Motor neuron (in vitro differentiated cells): ENCODE measurements at regions not wholly inside any gene's neighbourhood (a gene's known extent, or its start where the extent isn't known, plus 50 kb on each side); places are given as distances from the start of the nearest gene placed in this dataset.
"Not testable (repeated sequence)": the region's sequence is repeated elsewhere in the genome, so short reads cannot be mapped to it uniquely, and the experiment has no call there.

ENCODE experiments used
- ATAC-seq, 8 experiments: fragments of 200-7000 bp; cut with Tn5 transposase; replicated peaks in 6 of 8; 2 replicates each; pipeline ENCODE4 v1.8.0; 2021; ENCODE audit warnings: mild to moderate bottlenecking in 8 of 8, moderate library complexity in 8 of 8
- H3K27ac ChIP-seq, 2 donors: fragments of 250-450 bp; sonication (Bioruptor Pico); 2 replicates each; pipeline ENCODE4 v1.9.0; 2021; ENCODE audit warnings: antibody characterized with exemption in 2 of 2, mild to moderate bottlenecking in 2 of 2, moderate library complexity in 1 of 2
- H3K4me1 ChIP-seq, 2 donors: fragments of 250-450 bp; sonication (Bioruptor Pico); replicated peaks in 1 of 2; 2 replicates each; pipeline ENCODE4 v1.6.1; 2021; ENCODE audit warnings: antibody characterized with exemption in 2 of 2, mild to moderate bottlenecking in 2 of 2, moderate library complexity in 1 of 2
- H3K4me3 ChIP-seq, 5 donors: fragments of 250-450 bp; sonication (Bioruptor Pico); 2 replicates each; pipeline ENCODE4 v1.9.0; 2021; ENCODE audit warnings: antibody characterized with exemption in 5 of 5, mild to moderate bottlenecking in 5 of 5, moderate library complexity in 4 of 5
- WGBS, 10 experiments: fragments of 450-650 bp; shearing (Covaris generic); methylation state at CpG; one replicate each; pipeline ENCODE4 v1.0.0; 2022; 5-methylcytosine and 5-hydroxymethylcytosine counted together
- in situ Hi-C, 9 experiments: fragments of 400-800 bp; cut with MboI; loops; one replicate each; pipeline ENCODE4 v1.15.0; 2021; ENCODE audit warnings: low sequenced_read_pairs in 9 of 9, low pct_unique_long_range_greater_than_20kb in 2 of 9; ENCODE audit not compliant: unreplicated experiment in 9 of 9

- in situ Hi-C loops: no loop called here
- WGBS, 10 experiments: 43 to 100% (median 91%) methylated on average over 1 to 4 of the region's 4 CpGs; no CpG with 5 or more reads in 2 of the 10 experiments
- ATAC-seq: no peak
These were observed 123.7 kb upstream of the TMTC1 start for GRCh38 chr12:29907461-29907860.

GRCh38 chr12:29902043-29902442 lies 118.3 kb upstream of the TMTC1 start:
- in situ Hi-C loops: no loop called here
- H3K4me1 ChIP-seq: no peaks in the 10 kb centered on the region
- no peak overlapping the region for H3K27ac ChIP-seq
- no peak for ATAC-seq
- 10 to 89% (median 68%) methylated on average over 1 to 2 of the region's 2 CpGs for WGBS, 10 experiments
- H3K4me3 ChIP-seq: no peak overlapping the region

More at GRCh38 chr12:29907461-29907860, 123.7 kb upstream of the TMTC1 start:
- no peak overlapping the region for H3K4me3 ChIP-seq
- H3K4me1 ChIP-seq: no peaks in the 10 kb centered on the region
- no peak overlapping the region for H3K27ac ChIP-seq

- no peak for ATAC-seq
- in situ Hi-C loops: no loop called here
- WGBS, 10 experiments: 26 to 100% (median 69%) methylated on average over 2 to 4 of the region's 4 CpGs; no CpG with 5 or more reads in 2 of the 10 experiments
- no peak overlapping the region for H3K4me3 ChIP-seq
- no peak overlapping the region for H3K27ac ChIP-seq
- no peaks in the 10 kb centered on the region for H3K4me1 ChIP-seq
These were observed 117.8 kb upstream of the TMTC1 start for GRCh38 chr12:29901585-29901984.

- Histone ChIP-seq H3K4me3 (no peak overlapping the region), H3K27ac (no peak overlapping the region), H3K4me1 (no peaks in the 10 kb centered on the region)
- in situ Hi-C loops: no loop called here
- ATAC-seq: no peak
- 0 to 100% (median 79%) methylated on average over 1 to 2 of the region's 2 CpGs for WGBS, 10 experiments
These were observed 115.6 kb upstream of the TMTC1 start for GRCh38 chr12:29899212-29899931.

GRCh38 chr12:29895966-29896365 lies 112.2 kb upstream of the TMTC1 start:
- ATAC-seq: no peak
- H3K4me1 ChIP-seq: no peaks in the 10 kb centered on the region
- H3K27ac ChIP-seq: no peak overlapping the region
- WGBS, 10 experiments: 7 to 86% (median 37%) methylated on average over 1 to 3 of the region's 3 CpGs
- in situ Hi-C loops: no loop called here
- no peak overlapping the region for H3K4me3 ChIP-seq

- in situ Hi-C loops: no loop called here
- H3K4me1 ChIP-seq: no peaks in the 10 kb centered on the region
- WGBS, 10 experiments: 39 to 100% (median 80%) methylated on average over 1 to 3 of the region's 3 CpGs
- no peak overlapping the region for H3K27ac ChIP-seq
- H3K4me3 ChIP-seq: no peak overlapping the region
- no peak for ATAC-seq
These were observed 109.3 kb upstream of the TMTC1 start for GRCh38 chr12:29893002-29893401.

- ATAC-seq: no peak
These were observed 108.0 kb upstream of the TMTC1 start for GRCh38 chr12:29891792-29892191.

GRCh38 chr12:29889737-29890136 lies 106.0 kb upstream of the TMTC1 start:
- peak in 1 of 8 experiments; percentile 57 for ATAC-seq
- in situ Hi-C loops: no loop called here
- no peak overlapping the region for H3K27ac ChIP-seq
- no peaks in the 10 kb centered on the region for H3K4me1 ChIP-seq
- no peak overlapping the region for H3K4me3 ChIP-seq
- WGBS, 10 experiments: 10 to 100% (median 64%) methylated on average over 1 to 5 of the region's 5 CpGs

More at GRCh38 chr12:29891792-29892191, 108.0 kb upstream of the TMTC1 start:
- no peak overlapping the region for H3K27ac ChIP-seq
- in situ Hi-C loops: no loop called here
- H3K4me3 ChIP-seq: no peak overlapping the region
- 33 to 93% (median 54%) methylated on average over 2 to 3 of the region's 3 CpGs; no CpG with 5 or more reads in 1 of the 10 experiments for WGBS, 10 experiments
- H3K4me1 ChIP-seq: no peaks in the 10 kb centered on the region

- in situ Hi-C loops: no loop called here
- Histone ChIP-seq H3K27ac (no peak overlapping the region), H3K4me1 (no peaks in the 10 kb centered on the region), H3K4me3 (no peak overlapping the region)
- ATAC-seq: no peak
- 88 to 100% (median 93%) methylated on average over 2 to 4 of the region's 21 CpGs; no CpG with 5 or more reads in 5 of the 10 experiments for WGBS, 10 experiments
These were observed 105.0 kb upstream of the TMTC1 start for GRCh38 chr12:29888777-29889176.

GRCh38 chr12:29884957-29885356 lies 101.2 kb upstream of the TMTC1 start:
- WGBS, 10 experiments: 0 to 64% (median 9%) methylated on average over 1 to 4 of the region's 4 CpGs; no CpG with 5 or more reads in 4 of the 10 experiments
- H3K4me1 ChIP-seq, in situ Hi-C loops, H3K4me3 ChIP-seq, H3K27ac ChIP-seq: not testable (repeated sequence)
- peak in 1 of 8 experiments; percentile 11 for ATAC-seq

GRCh38 chr12:29883941-29884554 lies 100.3 kb upstream of the TMTC1 start:
- no peak overlapping the region for H3K27ac ChIP-seq
- ATAC-seq: no peak
- 0 to 100% (median 92%) methylated on average over 1 to 4 of the region's 4 CpGs for WGBS, 10 experiments
- no peaks in the 10 kb centered on the region for H3K4me1 ChIP-seq
- H3K4me3 ChIP-seq: no peak overlapping the region
- in situ Hi-C loops: no loop called here

- no peak for ATAC-seq
- no peaks in the 10 kb centered on the region for H3K4me1 ChIP-seq
- in situ Hi-C loops: no loop called here
- H3K4me3 ChIP-seq: no peak overlapping the region
- no peak overlapping the region for H3K27ac ChIP-seq
These were observed 99.8 kb upstream of the TMTC1 start for GRCh38 chr12:29883525-29883924.

GRCh38 chr12:29882846-29883245 lies 99.1 kb upstream of the TMTC1 start:
- WGBS, 10 experiments: 0 to 92% (median 70%) methylated on average over 1 to 2 of the region's 2 CpGs; no CpG with 5 or more reads in 1 of the 10 experiments
- ATAC-seq: no peak
- no peak overlapping the region for H3K27ac ChIP-seq

GRCh38 chr12:29880987-29881386 lies 97.2 kb upstream of the TMTC1 start:
- ATAC-seq: no peak
- 20 to 94% (median 71%) methylated on average over 1 to 3 of the region's 3 CpGs; no CpG with 5 or more reads in 2 of the 10 experiments for whole genome bisulfite sequencing, 10 experiments
- Histone ChIP-seq H3K4me1 (no peaks in the 10 kb centered on the region), H3K4me3 (no peak overlapping the region), H3K27ac (no peak overlapping the region)
- in situ Hi-C loops: no loop called here

More at GRCh38 chr12:29882846-29883245, 99.1 kb upstream of the TMTC1 start:
- Histone ChIP-seq H3K4me3 (no peak overlapping the region), H3K4me1 (no peaks in the 10 kb centered on the region)
- in situ Hi-C loops: no loop called here
